HG02678 (cell line): ENCODE measurements at regions not wholly inside any gene's neighbourhood (a gene's known extent, or its start where the extent isn't known, plus 50 kb on each side); places are given as distances from the start of the nearest gene placed in this dataset.

ENCODE experiments used
- ATAC-seq: cut with Tn5 transposase; IDR thresholded peaks from one replicate; pipeline ENCODE4 v1.9.1; 2021; ENCODE audit warnings: mild to moderate bottlenecking, moderate library complexity; ENCODE audit not compliant: unreplicated experiment

GRCh38 chrX:36913551-36913950 lies 94.6 kb upstream of the FAM47C start:
- no peak for ATAC-seq

- ATAC-seq, result no peak
Observed at GRCh38 chrX:36916941-36917340, 91.2 kb upstream of the FAM47C start.

- ATAC-seq, result no peak
Observed at GRCh38 chrX:36927712-36928111, 80.5 kb upstream of the FAM47C start.

- ATAC-seq, result no peak
Observed at GRCh38 chrX:36930491-36930890, 77.7 kb upstream of the FAM47C start.

- ATAC-seq, result no peak
Observed at GRCh38 chrX:36947214-36947613, 61.0 kb upstream of the FAM47C start.

GRCh38 chrX:36950495-36951253 lies 57.5 kb upstream of the FAM47C start:
- no peak for ATAC-seq

- ATAC-seq, result no peak
Observed at GRCh38 chrX:36957425-36958328, 50.5 kb upstream of the FAM47C start.
